Stimulated activated CD8-positive, alpha-beta memory T cell treated with anti-CD3 and anti-CD28 coated beads, Interleukin-7, amount 100 ng/mL, for 4 hours (primary cell): ENCODE measurements at regions not wholly inside any gene's neighbourhood (a gene's known extent, or its start where the extent isn't known, plus 50 kb on each side); places are given as distances from the start of the nearest gene placed in this dataset.
"Not testable (repeated sequence)": the region's sequence is repeated elsewhere in the genome, so short reads cannot be mapped to it uniquely, and the experiment has no call there.

ENCODE experiments used
- DNase-seq, 2 donors: peaks; one replicate each; pipeline ENCODE4 v3.0.0-alpha.2; 2020; ENCODE audit warnings: low read depth in 2 of 2

- no peak for DNase-seq
Observed at GRCh38 chr2:34831096-34831495, 1232.0 kb upstream of the FAM98A start.

DNA sequence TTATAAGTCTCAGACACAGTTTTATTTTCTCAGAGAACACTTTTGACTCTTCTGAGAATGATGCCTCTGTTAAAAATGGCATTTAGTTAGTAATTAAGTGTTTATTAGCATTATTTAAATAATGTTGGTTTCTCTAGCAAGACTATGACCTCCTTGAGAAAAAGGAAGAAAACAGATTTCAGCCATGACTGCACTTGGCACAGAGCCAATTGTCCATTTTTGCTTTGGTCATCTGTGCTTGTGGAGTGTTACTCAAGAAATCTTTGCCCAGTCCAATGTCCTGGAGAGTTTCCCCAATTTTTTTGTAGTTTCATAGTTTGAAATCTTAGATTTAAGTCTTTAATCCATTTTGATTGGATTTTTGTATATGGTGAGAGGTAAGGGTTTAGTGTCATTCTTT, 1229.4 kb upstream of the FAM98A start:
- no peak for DNase-seq

DNA sequence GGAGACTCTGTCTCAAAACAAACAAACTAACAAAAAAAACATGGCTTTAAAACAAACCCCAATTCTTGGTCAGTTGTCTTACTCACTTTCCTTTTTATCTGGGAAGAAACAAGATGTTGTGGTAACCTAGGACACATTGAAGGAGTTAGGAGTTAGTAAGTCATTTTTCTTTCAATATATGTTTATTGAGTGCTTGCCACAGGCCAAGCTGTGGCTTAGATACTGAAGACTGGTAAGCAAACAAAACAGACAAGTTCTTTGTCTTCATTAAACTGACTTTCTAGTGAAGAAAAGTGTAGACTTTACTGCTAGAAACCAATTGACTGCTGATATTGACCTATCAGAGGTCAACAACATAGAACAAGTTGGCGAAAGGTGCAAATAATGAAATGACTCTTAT, 1228.3 kb upstream of the FAM98A start:
- no peak for DNase-seq

DNA sequence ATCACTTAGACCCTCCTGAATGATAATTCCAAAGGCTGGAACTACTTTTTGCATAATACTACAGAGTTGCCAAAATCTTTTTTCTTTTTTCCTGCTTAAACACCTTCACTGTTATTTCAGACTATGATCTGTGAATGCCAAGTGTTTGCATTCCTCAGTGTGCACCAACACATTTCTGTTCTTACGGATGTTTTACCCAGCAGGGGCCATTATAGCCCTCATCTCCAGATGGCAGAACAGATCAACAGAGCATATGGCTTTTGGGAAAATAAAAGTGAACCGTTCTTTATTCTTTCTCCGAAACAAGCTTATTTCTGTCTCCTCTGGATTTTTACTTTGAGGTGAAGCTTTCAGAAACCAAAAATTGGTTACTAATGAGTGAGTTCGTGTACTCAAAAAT, 1226.6 kb upstream of the FAM98A start:
- no peak for DNase-seq

DNA sequence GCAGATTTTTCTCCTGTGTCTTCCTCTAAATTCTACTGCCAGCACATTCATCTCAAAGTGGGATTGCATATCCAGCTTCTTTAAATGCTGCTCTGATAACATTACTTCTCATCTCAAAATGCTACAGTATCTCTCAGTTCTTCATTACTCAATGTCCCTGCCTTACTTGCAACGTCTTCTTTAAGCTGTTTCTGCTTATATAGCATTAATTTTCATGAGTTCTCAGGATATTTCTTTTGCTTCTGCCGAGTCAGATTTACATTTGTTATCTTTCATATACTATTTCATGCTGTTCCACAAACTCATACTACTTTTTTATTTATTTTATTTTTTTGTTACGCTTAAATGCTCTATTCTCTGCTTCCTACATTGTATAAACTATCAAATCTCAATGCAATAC, 1223.5 kb upstream of the FAM98A start:
- DNase-seq, result no peak

DNA sequence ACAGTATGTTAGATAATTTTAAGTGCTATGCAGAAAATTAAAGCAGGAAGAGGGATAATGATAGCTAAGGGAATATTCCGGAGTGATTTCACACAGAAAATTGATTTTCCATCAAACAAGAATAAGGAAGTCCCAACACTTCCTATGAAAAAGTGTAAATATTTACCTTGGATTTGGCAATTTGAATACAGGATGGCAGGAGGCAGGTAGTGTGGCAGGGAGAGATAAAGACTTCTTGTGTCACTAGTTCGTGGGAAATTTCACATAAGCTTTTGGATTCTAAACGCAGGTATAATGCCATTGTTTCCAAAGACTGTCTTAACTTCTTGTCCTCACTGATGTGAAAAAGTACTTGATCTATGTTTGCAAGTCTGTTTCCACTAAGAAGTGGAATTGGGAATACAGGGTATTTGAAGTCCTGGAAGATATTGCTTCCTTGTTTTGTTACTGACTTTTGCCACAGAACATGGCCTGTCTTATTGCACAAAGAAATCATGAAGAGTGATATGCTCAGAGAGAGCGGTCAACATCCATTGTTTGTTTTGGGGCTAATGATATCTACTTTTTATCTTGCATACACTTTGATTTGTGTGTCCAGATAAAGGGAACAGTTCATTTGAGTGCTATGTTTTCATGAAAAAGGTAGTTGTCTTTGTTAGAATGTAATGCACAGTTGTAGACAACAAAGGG, 1216.1 kb upstream of the FAM98A start:
- no peak for DNase-seq

DNA sequence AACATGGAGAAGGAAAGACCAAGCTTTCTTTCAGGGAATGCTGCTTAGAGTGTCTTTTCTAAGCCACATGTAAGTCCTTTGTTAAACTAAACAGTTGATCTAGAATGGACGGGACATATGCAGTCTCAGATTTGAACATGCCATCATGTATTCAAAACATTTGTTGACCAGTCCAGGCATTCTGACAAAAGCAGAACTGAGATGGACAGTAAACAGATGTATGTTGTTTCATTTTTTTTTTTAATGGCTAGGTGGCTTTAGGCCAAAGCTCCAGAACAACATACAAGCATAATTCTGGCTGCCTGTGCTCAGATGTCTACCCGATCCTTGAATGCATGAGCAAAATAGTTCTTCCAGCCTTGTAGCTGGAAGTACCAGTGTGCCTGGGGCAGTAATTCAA, 1211.4 kb upstream of the FAM98A start:
- no peak for DNase-seq

- DNase-seq, result no peak
Observed at GRCh38 chr2:34808426-34808825, 1209.3 kb upstream of the FAM98A start.

- no peak for DNase-seq
Observed at GRCh38 chr2:34806891-34807290, 1207.8 kb upstream of the FAM98A start.

DNA sequence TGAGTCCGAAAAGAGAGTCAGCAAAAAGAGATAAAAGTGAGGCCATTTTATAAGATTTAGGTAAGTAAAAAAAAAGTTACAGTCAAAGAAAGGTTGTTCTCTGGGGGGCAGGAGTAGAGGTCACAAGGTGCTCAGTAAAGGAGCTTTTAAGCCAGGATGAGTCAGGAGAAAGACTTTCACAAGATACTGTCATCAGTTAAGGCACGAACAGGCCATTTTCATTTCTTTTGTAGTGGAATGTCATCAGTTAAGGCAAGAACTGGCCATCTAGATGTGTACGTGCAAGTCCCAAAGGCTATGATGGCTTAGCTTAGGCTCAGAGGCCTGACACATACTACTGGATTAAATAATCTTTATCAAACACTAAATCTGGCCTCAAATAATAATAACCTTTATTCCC, 1207.3 kb upstream of the FAM98A start:
- DNase-seq, result no peak

GRCh38 chr2:34799556-34799955, 1200.5 kb upstream of the FAM98A start:
- no peak for DNase-seq

DNA sequence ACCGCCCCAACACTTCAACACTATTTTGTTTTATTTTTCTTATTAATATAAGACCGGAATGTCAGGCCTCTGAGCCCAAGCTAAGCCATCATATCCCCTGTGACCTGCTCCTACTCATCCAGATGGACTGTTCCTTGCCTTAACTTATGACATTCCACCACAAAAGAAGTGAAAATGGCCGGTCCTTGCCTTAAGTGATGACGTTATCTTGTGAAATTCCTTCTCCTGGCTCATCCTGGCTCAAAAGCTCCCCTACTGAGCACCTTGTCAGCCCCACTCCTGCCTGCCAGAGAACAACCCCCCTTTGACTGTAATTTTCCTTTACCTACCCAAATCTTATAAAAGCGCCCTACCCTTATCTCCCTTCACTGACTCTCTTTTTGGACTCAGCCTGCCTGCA, 1196.5 kb upstream of the FAM98A start:
- DNase-seq, result not testable (repeated sequence)

DNA sequence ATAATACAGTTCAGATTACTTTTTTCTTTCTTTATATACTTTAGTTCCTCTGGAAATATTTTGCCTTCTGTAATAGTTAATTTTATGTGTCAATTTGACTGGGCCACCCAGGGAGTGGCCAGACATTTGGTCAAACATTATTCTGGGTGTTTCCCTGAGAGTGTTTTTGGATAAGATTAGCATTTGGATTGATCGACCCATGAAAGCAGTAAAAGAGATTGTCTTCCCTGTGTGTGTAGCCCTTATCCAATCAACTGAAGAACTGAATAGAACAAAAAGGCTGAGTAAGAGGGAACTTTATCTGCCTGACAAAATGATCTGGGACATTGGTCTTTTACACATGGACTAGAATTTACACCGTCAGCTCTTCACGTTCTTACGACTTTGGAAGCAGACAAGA, 1190.1 kb upstream of the FAM98A start:
- no peak for DNase-seq

DNA sequence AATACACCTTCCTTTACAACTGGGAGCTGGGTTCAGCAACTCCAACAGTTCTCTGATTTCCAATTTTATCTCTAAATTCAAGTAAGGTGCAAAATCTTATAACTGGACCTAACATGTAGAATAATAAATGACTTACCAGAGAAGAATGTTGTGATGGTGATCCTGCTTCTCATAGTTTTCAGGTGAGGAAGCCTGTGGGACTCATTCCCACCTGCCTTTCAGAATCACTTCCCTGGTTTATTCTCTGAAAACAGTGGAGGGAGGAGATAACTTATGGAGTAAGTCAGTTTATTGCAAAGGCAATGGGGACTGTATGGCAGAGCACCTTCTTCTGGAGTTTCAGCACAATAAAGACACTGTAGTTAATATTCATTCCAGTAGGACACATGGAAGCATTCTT, 1188.2 kb upstream of the FAM98A start:
- no peak for DNase-seq

GRCh38 chr2:34785206-34785785, 1186.2 kb upstream of the FAM98A start:
- DNase-seq, result no peak

DNA sequence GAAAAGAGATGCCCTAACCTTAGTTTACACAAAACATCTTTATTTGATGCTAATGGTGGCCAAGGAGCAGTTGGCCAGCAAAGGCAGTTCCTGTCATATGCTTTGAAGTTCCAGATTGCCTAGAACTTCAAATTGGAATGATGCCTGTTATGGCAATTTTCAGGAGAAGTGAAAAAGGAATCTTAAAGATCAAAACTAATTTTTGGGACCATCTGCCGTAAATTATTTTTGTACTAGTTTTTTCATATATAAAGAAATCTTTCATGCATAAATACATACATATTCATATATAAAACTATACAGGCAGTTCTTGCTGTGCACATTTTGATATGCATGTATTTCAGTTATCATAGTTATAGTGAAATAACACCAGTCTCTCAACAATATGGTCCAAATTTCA, 1185.6 kb upstream of the FAM98A start:
- no peak for DNase-seq

GRCh38 chr2:34750742-34751141, 1151.6 kb upstream of the FAM98A start:
- not testable (repeated sequence) for DNase-seq

GRCh38 chr2:34747643-34748042, 1148.5 kb upstream of the FAM98A start:
- no peak for DNase-seq

- DNase-seq, result no peak
Observed at GRCh38 chr2:34738691-34739090, 1139.6 kb upstream of the FAM98A start.

GRCh38 chr2:34737146-34737545, 1138.0 kb upstream of the FAM98A start:
- no peak for DNase-seq

GRCh38 chr2:34736482-34736881, 1137.4 kb upstream of the FAM98A start:
- no peak for DNase-seq

DNA sequence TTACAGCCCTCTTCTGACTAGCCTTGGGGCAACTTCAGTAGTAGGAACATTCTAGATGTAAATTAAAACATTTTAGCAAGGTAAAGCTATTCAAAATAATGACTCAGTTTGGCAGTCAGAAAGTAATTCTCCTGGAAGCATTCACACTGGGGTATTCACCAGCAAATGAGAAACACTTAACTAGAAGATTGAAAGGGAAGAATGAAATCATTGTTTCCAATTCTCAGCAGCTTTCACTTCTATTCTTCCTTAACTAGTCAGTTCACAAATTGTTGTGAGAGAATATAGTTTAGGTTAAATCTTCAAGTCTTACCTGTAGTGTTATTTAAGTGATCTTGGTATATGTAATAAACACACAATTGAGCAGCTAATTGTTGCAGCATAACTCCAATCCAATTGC, 1135.6 kb upstream of the FAM98A start:
- no peak for DNase-seq

DNA sequence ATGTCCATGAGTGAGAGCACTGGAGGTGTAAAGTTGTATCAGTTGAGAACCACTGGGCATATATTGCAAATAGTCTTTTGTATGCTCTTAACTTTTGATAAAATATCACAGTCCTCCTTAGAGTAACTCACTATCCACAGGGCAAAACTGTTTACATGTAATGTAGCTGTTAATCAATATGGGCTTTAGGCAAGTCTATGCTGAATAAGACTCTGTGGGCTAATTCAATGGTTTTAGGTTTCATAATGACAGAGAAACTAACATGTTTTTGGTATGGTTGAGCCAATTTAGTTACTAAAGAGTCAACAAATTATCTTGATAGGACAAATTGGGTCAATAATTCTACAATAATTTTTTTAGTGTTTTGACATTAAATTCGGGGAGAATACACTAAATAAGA, 1134.9 kb upstream of the FAM98A start:
- DNase-seq, result no peak

DNA sequence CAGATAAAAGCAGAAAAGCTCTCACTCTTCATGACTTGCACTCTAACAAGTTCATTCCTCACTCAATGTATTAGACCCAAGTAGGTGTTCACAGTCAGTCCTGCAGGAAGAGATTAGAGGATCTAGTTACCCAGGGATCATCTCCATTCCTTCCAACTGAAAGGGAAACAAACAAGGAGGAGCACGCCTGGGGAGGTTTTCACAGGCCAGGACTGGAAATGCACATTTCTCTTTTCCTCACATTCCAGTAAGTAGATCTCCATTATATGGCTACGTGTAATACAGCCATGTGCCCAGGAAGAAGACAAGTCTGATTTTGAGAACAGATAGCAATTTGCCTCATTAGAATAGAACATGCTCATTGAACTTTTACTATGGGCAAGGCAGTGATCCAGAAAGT, 1132.2 kb upstream of the FAM98A start:
- DNase-seq, result no peak
